Astrocyte of the cerebellum (primary cell): ENCODE measurements at regions not wholly inside any gene's neighbourhood (a gene's known extent, or its start where the extent isn't known, plus 50 kb on each side); places are given as distances from the start of the nearest gene placed in this dataset.

Source experiments
- DNase-seq: peaks from one replicate; pipeline ENCODE4 v3.0.0-alpha.2; 2011; ENCODE audit warnings: low read depth
- H3K4me3 ChIP-seq: 2 replicates; pipeline ENCODE4 v1.5.1; 2011; ENCODE audit warnings: mild to moderate bottlenecking, low read depth, low read length, moderate library complexity
- in situ Hi-C: cut with HindIII; loops from 2 replicates; pipeline ENCODE4 v1.10.0; 2017; ENCODE audit warnings: low sequenced_read_pairs
- TF ChIP-seq, protein P1 (sequence below): IDR thresholded peaks from 2 replicates; pipeline ENCODE4 v1.5.1; 2012; ENCODE audit warnings: low read length, low read depth, moderate library complexity, mild to moderate bottlenecking; ENCODE audit errors: missing control alignments

DNA sequence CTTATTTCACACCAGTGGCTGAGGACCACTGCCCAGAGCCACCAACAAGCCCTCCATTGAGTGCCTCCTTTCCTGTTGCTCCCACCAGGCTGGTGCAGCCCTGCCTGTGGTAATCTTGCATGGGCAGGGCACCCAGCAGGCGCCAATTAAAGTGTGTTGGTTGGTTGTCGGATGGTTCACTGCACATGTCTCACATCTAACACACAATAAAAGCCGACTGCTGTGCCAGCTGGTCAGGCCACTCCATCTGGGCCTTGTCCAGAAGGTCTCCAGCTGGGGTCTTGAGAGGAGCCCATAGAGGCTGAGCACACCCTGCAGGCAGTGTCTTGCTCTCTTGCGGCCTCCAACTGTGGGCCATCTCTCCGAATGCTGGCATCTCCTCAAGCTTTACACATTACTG is 494.8 kb upstream of the KLHL29 start:
- in situ Hi-C loops, result no loop called here
- H3K4me3 ChIP-seq, result no peak overlapping the region
- TF ChIP-seq, protein P1, sequence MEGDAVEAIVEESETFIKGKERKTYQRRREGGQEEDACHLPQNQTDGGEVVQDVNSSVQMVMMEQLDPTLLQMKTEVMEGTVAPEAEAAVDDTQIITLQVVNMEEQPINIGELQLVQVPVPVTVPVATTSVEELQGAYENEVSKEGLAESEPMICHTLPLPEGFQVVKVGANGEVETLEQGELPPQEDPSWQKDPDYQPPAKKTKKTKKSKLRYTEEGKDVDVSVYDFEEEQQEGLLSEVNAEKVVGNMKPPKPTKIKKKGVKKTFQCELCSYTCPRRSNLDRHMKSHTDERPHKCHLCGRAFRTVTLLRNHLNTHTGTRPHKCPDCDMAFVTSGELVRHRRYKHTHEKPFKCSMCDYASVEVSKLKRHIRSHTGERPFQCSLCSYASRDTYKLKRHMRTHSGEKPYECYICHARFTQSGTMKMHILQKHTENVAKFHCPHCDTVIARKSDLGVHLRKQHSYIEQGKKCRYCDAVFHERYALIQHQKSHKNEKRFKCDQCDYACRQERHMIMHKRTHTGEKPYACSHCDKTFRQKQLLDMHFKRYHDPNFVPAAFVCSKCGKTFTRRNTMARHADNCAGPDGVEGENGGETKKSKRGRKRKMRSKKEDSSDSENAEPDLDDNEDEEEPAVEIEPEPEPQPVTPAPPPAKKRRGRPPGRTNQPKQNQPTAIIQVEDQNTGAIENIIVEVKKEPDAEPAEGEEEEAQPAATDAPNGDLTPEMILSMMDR, result no peak
- DNase-seq, result no peak

DNA sequence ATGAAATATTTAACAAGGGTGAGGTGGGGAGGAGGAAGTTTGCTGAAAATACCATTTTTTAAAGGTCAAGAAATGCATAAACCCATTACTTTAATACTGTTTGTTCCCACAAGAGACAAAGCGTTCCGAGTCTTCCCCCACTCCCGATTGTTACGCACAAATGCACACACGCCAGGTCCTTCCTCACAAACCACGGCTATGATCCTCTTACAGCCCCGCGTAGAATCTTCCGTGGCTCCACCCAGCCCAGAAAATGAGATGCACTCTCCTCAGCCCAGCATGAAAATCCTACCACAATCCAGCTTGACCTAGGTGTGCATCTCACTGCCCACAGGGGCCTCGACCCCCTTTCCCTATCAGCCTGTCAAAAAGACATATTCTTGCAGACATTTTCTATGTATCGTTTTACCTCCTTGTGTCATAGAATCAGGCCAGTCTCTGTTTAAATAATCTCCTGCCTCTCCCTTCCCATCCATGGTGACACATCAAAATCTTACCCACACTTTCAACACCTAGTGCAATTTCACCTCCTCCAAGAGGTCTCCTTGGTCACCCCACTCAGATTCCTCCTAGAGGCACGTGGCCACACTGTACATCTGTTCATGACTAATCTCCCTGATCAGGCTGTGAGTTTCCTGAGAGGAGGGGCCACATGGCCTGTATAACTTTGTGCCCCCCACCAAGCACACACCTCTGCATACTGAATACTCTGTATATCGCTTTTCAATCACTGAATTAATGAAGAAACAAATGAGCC is 491.0 kb upstream of the KLHL29 start:
- H3K4me3 ChIP-seq, result no peak overlapping the region
- in situ Hi-C loops, result no loop called here
- no peak for DNase-seq
- TF ChIP-seq, protein P1, result no peak

DNA sequence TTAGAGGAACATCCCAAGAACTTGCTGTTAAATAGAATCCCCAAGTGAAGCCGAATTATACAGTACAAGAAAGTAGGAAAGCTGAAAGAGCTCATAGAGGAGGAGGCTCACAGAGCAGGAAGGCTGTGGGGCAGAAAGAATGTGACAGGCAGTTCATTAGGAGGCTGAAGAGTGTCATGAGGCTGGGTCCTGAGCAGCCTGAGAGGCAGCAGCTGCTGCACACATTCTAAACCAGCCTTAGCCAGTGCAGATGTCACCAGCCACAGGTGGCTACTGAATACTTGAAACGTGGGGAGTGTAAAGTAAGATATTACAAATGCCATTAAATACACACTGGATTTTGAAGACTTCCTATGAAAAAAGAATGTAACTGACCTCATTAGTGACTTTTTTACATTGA is 490.2 kb upstream of the KLHL29 start:
- no peak overlapping the region for H3K4me3 ChIP-seq
- TF ChIP-seq, protein P1, result no peak
- in situ Hi-C loops, result no loop called here
- DNase-seq, result no peak

DNA sequence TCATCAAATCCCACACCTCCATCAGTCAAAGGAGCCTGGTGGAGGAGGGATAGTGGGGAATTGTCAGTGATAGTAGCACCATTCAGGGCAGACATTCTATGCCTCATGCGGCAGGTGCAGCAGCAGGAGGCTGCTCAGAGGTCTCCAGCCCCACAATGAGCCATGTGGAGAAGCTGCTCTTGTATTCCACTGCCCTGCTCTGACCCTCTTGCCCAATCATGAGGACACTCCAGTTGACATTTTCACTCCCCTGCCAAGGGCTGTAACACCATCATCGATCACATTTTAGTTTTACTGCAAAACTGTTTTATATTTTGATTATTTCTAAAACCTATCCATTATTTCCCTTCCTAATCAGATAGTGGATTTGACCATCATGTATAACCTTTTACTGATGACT is 487.6 kb upstream of the KLHL29 start:
- no peak for DNase-seq
- in situ Hi-C loops, result no loop called here

DNA sequence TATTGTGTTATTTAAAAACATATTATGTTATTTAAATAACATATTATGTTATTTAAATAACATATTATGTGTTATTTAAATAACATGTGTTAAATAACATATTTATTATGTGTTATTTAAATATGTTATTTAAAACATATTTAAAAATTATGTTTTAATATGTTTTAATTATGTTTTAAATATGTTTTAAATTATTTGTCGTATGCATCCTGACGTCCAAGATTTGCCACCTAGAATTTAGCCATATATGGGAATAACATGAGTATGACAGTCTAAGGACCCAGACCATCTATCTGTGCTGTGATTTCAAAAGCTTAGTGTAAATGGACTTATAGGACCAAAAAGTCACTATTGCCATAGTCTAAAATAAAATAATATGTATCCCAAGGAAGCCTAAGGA is 484.3 kb upstream of the KLHL29 start:
- TF ChIP-seq, protein P1, result no peak
- in situ Hi-C loops, result no loop called here

More for the DNA sequence above, 487.6 kb upstream of the KLHL29 start:
- H3K4me3 ChIP-seq, result no peak overlapping the region
- TF ChIP-seq, protein P1, result no peak

DNA sequence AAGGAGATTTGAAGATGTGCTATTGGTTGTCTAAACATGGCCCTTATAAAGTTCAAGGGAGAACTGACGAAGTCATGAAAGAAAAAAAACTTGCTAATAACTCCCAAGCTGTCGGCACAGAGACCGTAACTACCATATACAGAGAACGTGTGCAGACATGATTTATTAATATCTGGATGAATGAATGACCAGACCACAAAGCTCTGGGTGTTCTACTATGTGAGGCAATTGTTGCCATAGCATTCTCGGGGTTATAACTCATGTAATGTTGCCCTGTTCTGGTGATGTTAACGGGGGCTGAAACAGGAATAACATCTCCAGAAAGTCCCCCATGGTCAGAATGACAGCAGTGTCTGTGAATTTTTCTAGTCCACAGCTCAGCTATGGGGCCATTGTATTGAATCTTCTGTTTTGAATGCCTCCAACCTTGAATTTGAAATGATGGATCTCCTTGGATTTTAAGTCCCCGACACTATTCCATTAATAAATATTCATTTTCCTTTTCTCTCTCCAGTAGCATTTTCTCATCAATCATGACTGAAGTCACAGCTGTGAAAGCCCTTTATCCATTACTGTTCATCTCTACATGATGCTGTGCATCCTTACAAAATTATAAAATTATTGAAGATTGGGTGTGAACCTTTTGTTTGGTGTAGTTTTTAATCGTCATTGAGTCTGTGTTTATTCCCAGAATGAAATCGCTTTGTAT is 483.4 kb upstream of the KLHL29 start:
- in situ Hi-C loops, result no loop called here
- no peak overlapping the region for H3K4me3 ChIP-seq
- TF ChIP-seq, protein P1, result no peak
- DNase-seq, result no peak

More for the DNA sequence above, 484.3 kb upstream of the KLHL29 start:
- no peak for DNase-seq
- no peak overlapping the region for H3K4me3 ChIP-seq
